Activated CD4-positive, CD25-positive, alpha-beta regulatory T cell treated with anti-CD3 and anti-CD28 coated beads, Interleukin-2, amount 50 U/mL, for 24 hours (primary cell): ENCODE measurements at regions not wholly inside any gene's neighbourhood (a gene's known extent, or its start where the extent isn't known, plus 50 kb on each side); places are given as distances from the start of the nearest gene placed in this dataset.

Source experiments
- ATAC-seq, 2 donors: fragments of 150-1000 bp; cut with Tn5 transposase; one replicate each; pipeline ENCODE4 v1.10.0; 2021; ENCODE audit warnings: mild to moderate bottlenecking in 1 of 2, moderate library complexity in 1 of 2

DNA sequence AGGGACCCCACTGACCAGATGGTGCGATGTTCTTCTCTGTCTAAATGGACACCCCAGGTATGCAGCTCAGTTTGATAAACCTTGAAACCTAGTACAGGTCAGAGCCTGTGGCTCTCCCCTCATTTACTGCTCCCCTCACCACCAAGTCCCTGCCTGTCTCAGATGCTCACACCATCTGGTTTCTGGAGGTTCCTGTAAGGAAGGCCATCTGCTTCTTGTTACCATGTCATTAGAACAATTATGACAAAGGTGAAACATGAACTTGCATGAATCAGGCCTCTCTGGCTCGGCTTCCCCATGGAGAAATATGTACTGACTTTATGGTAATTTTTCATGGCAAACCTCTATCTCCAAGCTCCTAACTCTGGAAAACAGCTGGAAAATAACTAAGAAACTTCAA, 965.7 kb downstream of the UQCRFS1 start:
- ATAC-seq = no peak

DNA sequence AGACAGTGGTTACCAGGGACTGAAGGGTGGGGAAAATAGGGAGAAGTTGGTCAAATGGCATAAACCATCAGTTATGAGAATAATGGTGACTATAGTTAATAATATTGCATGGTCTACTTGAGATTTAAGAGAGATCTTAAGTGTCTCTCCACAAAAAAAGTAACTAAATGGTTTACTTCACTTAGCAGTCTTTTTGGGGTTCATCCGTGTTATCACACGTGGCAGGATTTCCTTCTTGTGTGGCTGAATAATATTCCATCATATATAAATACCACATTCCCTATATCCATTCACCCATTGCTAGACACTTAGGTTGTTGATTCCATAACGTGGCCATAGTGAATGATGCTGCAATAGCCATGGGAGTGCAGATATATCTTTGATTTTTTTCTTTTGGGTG, 967.0 kb downstream of the UQCRFS1 start:
- no peak for ATAC-seq

DNA sequence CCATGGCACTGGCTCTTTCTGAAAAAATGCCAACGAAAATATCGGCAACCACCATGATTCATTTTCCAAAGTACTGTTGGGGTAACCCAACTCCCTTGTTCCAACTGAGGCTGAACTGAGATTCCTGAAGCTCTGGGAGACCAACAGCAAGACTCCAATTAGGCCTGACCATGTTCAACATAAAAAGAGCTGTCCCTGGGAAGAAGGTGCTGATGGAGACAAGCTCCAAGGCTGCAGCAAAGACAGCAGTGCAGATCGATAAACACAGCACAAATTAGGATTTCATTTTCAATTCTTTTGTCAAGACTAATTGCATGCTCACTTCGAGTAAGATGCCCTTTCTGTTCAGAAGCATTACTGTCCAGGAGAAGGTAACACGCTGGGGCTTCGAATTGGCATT, 968.0 kb downstream of the UQCRFS1 start:
- ATAC-seq = no peak

DNA sequence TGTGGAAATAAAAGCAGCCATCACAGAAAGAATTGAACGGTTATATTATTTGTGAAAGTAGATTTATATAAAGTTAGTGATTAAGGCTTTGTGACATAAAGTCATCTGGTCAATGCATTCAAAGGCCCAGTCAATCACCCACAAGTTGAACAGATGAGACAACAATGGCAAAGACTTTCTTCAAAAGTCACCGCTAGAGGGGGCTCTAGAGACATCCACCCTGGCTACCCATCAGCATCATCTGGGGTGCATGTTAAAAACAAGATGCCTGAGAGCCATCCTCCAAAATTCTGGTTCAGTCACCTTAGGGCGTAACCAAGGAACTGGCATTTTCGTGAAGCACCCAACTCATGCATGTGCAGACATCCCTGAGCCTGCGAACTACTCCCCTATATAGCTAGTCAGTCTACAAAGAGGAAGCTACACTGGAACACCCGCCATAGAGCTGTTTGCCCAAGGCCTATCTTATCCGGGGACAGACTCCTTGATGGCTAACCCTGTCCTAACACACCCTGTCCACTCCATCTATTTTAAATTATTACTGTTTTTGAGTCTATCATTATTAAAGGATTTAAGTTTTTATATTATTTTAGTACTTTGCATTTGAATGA, 970.5 kb downstream of the UQCRFS1 start:
- ATAC-seq = no peak

DNA sequence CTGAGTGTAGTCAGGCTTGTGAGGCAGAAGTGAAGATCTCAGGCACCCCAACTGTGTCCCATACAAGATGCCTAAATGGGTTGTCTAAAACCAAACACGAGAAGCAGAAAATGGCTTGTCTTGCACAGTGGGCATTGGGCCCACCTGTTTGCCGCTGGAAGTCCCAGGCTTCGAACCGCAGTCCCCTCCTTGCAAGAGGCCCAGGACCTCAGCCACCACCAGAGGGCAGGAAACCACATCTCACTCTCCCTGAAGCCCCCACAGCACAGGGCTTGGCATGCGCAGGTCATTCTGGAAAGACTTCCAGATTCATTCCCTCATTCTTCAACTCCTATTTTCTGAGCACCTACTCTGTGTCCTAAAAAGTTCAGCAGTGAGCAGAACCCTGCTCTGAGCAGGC, 973.7 kb downstream of the UQCRFS1 start:
- ATAC-seq = no peak

DNA sequence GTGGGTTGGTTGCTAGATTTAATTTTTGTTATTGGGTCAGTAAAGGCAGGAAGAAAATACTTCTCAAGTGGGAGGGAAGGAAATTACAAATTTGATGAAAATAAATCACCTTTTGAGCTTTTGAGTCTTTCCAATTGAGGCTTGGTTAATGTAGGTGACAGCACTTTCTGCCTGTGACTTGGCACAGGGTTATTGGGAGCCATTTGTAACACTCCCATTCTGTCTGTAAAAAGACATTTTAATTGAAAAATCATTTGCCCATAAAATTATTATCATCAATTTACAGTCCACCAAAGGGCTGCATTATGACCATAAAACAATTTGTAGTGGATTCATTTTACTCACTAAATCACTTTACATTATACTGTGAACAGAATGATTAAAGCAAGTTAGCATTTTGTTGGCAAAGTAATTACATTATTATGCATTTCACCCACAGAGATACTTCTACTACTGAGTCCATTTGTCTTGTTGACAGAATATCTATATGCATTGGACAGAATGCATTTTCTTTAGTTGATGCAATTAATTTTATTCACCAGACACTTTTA, 974.6 kb downstream of the UQCRFS1 start:
- no peak for ATAC-seq

DNA sequence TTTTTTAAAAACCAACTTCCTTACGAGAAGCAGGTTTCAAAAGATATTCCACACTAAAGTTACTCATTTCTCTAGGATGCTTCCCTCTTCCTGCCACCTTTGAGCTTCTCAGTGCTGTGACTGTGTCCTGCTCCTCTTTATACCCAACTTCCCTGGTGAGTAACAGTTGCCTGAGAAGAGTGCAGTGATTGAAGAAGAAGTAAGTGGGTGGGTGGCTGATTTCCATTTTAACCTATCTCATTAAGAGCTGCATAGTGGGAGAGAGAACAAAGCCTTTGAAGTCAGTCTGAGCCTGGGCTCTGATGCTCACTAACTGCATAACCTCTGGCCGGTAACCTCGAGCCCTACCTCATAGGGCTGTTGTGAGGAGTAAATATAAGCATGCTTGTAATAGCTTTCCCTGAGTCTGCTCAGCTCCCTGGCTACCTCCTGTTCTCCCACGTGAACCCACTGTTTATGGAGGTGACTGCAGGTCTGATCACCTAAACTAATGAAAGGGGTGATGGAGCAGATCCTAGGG, 977.3 kb downstream of the UQCRFS1 start:
- ATAC-seq = no peak

DNA sequence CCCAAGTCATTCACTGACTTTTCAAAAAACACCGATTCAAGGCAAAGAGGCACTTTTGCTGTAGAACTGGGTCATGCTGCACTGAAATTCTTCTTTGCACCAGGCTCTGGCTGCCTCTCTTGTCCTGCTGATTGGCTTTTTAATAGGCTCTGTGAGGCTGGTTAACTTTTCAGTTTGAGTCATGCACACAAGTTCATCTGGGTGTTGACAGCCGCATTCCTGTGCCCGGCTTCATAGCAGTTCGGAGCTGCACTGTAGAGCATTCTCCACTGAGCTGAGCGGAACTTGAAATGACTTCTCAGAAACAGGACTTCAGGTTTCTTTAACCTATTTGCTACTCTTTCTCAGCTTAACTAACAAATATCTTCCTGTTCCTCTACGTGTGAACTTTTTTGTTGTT, 978.3 kb downstream of the UQCRFS1 start:
- ATAC-seq = no peak

DNA sequence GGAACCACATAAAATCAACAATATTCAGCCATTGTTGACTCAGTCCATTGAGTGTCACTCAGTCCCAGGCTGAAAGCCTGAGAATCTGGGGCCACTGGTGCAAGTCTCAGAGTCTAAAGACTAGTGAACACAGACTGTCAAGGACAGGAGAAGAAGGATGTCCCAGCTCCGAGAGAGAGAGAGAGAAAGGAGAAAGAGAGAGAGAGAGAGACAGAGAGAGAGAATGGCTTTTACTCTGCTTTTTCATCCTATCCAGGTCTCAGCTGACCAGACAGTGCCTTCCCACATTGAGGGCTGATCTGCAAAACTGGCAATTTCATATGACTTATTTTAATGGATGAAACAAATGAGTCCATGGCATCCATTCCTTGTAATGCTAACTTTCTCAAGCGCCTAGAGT, 984.1 kb downstream of the UQCRFS1 start:
- no peak for ATAC-seq

DNA sequence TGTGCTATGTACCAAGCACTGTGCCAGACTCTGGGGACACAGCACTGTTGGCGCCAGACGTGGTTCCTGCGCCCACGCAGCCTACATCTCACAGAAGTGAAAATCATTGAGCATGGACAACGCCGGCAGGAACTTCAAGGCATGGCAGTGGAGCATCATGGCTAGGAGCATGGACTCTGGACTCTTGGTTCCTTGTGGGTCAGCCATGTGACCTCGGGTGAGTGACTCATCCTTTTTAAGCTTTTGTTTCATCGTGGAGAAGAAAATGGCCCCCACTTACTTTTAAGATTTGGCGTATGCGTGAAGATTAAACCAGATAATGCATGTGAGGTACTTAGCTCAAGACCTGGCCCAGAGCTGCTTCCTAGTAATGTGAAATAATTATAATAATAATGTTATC, 988.5 kb downstream of the UQCRFS1 start:
- no peak for ATAC-seq

DNA sequence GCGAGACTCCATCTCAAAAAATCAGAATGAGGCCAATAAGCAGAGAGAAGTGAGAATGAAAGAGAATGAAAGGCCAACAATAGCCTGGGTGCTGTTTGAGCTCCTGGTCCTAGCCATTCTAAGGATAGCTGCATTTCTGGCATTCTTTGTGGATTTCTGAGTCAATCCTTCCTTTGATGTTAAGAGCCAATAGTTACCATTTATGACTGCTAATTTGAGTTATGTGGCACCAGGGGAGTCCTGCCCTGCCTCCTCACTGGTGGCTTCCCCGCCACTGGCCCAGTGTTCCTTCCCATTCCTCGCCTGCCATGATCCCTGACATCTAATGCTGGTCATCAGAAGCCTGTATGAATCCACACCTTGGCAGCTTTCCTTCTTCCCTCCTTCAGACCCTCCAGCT, 991.2 kb downstream of the UQCRFS1 start:
- ATAC-seq = no peak

DNA sequence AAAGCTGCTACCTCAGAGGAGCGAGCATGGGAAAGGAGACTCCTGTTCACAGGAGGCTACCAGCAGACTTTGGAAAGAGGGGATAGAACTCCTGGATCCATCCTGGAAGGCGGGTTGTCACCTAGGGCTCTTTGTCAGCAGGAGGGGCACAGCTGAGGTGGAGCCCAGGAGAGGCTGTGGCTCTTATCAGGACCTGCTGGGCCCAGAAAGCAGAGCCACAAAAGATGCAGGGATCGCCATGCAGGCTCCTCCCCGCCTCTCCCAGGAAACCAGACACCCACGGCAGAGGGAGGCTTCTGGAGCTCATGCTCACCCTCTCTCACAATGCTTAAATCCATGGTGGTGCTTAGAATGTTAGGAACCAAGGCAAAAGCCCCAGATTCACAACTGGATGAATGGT, 994.2 kb downstream of the UQCRFS1 start:
- ATAC-seq = no peak

DNA sequence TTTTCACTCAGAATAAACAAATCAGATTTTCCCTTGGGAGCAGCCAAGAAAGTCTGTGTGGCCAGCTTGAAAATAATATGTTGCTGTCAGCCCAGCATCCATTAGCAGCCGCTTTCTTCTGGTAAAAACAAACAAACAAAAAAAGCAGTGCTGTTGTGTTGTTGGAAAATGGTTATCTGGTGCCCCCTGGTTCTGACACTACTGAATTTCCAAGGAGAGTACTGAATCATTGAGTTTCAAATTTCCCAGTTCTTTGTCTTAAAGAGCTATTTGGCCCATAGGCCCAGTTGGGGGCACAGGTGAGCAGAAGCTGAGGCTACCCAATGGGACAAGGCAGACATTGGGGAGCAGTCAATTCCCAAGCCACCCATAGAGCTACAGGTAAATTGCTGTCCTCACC, 995.9 kb downstream of the UQCRFS1 start:
- ATAC-seq = no peak

DNA sequence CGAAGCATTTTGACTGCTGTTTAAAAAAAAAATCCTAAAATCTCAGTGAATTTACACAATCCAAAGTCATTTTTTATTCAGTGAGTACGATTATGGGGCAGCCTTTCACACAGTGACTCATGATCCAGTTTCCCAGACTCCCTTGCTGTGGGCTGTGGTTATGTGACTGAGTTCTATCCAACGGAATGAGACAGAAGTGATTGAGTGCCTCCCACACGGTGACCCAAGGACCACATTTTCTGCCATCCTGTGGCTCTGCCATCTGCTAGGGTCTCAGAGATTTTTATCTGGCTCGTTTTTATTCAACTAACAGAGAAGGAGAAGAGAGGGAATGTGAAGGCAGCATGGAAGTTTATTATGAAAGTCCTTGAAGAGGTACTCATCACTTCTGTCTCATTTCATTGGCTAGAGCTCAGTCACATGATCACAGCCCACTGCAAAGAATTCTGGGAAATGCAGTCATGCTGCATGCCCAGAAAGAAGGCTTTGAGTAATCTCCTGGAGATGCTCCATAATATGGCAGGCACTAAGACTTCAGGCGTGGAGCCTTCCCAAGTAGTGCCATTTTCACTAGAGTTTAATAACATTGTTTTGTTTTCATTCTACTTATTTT, 999.4 kb downstream of the UQCRFS1 start:
- no peak for ATAC-seq

DNA sequence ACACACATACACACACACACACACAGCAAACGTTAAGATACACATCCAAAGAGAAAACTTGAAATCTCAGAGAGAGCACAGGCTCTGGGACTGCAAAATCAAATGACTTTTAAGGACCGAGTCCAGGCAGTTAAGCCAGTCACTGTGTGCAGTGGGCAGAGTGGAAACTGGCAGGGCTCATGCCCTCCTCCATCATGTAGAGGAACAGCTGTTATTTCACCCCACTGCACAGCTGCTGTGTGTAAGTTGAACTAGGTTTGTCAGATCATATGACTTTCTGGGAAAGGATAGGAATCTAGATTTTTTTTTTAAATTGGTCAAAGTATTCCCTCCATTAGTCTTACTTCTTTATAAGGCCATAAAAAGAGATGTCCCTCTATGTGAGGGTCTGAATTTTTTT, 1002.1 kb downstream of the UQCRFS1 start:
- no peak for ATAC-seq

DNA sequence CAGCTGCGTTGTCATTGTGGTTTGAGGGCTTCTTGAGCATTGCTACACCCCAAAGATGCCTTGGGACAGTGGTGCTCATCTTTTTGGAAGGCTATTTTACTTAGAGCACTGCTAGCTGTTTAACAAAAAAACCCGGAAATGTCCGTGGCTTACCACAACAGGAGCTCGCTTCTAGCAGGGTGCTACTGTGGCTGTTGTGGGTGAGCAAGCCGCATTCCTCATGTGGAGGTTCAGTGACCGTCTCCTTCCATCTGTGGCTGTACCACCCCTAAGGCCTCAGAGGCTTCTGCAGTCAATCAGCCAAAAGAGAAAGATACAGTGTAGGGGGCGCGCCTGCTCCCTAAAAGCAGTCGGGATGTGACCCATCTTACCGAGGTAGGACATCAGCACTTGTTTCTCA, 1004.2 kb downstream of the UQCRFS1 start:
- no peak for ATAC-seq

DNA sequence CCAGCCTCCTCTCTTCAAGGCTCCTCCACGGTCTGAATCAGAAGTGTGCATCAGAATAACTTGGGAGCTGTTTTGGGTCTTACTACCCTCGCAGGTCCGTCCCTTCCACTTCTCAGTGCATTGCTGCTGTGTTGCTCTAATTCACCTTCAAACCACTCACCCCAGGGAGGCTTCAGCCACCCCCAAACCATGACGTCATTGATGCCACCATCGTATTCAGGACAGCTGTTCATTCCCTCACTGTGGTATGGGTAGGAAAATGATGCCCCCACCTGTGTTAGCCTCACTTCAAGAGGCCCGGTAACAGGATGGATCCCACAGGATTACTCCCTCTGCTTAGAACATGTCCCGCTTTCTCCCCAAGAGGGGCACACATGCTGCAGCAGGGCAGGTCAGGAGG, 1005.7 kb downstream of the UQCRFS1 start:
- ATAC-seq = no peak

DNA sequence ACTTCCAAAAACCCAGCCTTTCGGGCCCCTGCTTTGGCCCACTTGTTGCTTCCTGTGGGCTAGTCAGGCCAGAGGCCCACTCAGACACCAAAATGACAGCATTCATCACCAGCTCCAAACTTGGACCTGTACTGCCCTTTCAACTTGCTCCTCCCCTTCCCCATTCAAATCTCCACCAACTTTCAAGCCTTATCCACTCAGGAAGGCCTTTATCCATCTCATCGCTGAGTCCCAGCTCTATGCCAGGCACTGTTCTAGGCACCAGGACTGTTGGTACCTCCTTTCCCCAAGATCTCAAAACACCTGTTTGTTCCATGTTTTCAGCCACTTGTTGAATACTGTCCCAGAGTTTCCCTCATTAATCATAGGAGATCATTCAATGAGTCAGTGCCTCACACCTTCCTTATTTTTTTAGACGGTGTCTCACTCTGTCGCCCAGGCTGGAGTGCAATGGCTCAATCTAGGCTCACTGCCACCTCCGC, 1011.4 kb downstream of the UQCRFS1 start:
- no peak for ATAC-seq

DNA sequence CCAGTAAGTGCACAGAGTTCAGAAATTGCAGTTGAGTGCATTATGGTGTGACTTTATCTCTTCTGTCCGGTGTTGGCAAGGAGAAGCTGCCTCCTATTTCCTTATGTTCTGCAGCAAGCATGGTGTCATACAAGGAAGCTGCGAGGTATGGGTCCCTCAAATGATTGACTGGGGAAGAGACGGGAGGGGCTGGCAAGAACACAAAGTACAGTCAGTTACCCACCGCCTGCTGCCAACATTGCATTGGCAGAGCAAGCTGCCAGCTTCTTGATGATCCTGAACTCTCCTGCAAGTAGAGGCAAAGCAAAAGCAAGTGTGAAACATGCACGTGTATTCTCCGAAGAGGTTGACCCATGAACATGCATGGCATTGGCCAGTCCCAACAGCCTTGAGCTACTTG, 1013.6 kb downstream of the UQCRFS1 start:
- no peak for ATAC-seq

DNA sequence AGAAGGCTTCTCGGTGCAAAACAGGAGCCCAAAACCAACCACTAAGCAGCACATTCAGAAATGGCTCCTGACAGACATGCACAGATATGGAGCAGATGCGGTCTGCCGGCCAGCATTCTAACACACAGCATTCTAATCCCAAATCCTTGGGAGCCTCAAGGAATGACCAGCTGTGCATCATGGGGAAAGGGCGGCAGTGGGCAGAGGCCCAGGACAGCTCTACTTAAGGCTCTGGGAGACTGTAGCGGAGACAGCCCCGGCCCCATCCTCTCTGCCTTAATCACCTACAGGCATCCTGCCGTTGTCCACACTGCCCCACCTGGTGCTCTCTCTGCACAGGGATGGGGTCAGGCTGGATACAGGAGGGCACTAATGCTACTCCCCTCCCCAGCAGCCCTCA, 1016.0 kb downstream of the UQCRFS1 start:
- no peak for ATAC-seq

DNA sequence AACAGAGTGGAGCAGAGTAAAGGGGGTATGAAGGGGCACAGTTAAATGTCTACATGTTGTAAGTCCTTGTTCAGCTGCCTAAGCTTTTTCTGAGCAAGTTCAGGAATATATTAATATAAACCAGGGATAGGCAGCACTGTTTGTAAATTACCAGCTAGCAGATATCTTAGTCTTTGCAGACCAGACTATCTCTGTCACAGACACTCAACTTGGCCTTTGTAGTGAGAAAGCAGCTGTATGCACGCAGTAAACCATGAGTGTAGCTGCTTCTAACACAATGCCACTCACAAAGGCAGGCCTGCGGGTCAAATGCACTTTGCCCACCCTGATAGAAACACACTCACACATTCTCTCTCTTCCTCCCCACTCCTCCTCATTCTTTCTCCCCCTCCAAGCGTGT, 1016.9 kb downstream of the UQCRFS1 start:
- no peak for ATAC-seq

DNA sequence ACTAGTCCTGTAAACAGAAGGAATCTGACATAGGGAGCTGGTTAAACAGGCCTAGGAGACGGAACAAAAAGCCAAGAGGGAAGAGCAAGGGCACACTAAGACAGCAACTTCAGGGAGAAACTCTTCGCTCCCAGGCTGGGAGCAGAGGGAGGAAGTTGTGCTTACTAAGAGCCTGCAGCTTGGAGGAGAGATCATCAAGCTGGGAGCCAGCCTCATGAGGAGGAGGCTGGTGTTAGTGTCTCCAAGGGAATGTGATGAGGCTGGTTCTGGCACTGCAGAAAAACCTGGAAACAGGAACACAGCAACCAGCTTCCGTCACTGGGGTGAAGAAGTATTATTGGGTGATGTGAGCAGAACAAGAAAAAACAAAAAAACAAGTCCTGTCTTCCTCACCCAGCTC, 1027.3 kb downstream of the UQCRFS1 start:
- ATAC-seq = no peak

DNA sequence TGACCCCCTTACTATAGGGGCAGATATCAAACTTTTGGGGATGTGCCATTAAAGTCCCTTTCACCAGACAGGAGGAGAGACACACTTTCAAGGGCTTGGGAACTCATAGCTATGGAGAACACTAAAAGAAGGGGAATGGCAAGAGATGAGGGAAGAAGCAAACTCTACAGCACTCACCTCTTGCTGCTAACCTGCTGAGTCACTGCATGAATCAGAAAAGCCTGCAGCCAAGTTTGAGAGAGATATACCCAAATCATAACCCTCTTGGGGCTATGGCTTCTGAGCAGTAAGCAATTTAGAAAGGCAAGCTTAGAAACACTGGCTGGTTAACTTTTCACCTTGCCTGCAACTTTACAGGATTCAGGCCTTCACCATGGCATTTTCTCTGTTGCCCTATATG, 1028.0 kb downstream of the UQCRFS1 start:
- no peak for ATAC-seq

DNA sequence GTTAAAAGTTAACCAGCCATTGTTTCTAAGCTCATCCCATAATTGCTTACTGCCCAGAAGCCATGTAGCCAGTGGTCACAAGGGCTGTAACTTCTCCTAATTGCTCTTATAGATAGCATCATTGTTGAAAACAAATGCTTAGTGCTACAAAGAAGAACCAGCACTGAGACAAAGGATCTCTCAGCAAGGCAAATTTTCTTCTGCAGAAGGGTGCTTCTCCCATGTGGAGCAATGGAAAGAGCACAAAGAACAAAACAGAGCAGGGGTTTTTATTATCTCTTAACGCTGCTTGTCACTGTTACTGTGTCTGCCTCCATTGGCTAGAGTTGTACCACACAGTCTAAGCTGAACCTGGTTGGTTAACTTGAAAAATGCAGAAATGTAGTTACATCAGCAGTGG, 1036.8 kb downstream of the UQCRFS1 start:
- ATAC-seq = no peak

DNA sequence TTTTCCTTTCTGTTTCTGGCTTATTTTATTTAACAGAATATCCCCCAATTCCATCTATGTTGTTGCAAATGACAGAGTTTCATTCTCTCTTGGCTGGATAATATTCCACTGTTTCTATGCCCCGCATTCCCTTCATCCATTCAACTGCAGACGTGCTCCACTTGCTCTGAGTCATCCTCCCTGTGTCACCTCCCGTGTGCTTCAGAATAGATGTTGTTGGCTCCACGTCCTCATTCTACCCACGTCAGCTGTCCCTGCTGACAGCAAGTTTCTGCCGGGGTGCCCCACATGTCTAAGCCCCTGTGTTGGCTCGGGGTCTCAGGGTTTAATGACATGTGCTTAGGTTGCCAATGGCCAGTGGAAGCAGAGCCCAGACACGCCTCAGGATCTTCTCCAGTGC, 1041.0 kb downstream of the UQCRFS1 start:
- ATAC-seq = no peak
